ENCODE measurements at regions not wholly inside any gene's neighbourhood (a gene's known extent, or its start where the extent isn't known, plus 50 kb on each side); places are given as distances from the start of the nearest gene placed in this dataset.

- no peak for DNase-seq
Observed at GRCh38 chr14:71521238-71522135, 410.7 kb upstream of the RGS6 start.

GRCh38 chr14:71523630-71524319 is 408.5 kb upstream of the RGS6 start:
- DNase-seq = no peak

- DNase-seq = no peak
Observed at GRCh38 chr14:71524320-71524982, 407.8 kb upstream of the RGS6 start.

- DNase-seq = no peak
Observed at GRCh38 chr14:71525663-71526221, 406.5 kb upstream of the RGS6 start.

- DNase-seq = no peak
Observed at GRCh38 chr14:71526388-71526787, 405.8 kb upstream of the RGS6 start.

- no peak for DNase-seq
Observed at GRCh38 chr14:71527838-71528237, 404.4 kb upstream of the RGS6 start.

GRCh38 chr14:71529848-71530247 is 402.4 kb upstream of the RGS6 start:
- no peak for DNase-seq

GRCh38 chr14:71532344-71532743 is 399.9 kb upstream of the RGS6 start:
- DNase-seq = no peak

GRCh38 chr14:71532790-71533189 is 399.4 kb upstream of the RGS6 start:
- no peak for DNase-seq

- no peak for DNase-seq
Observed at GRCh38 chr14:71533390-71533789, 398.8 kb upstream of the RGS6 start.

- DNase-seq = no peak
Observed at GRCh38 chr14:71533800-71534199, 398.4 kb upstream of the RGS6 start.

GRCh38 chr14:71534506-71534905 is 397.7 kb upstream of the RGS6 start:
- no peak for DNase-seq

- no peak for DNase-seq
Observed at GRCh38 chr14:71536015-71536740, 396.1 kb upstream of the RGS6 start.

GRCh38 chr14:71536927-71537772 is 395.1 kb upstream of the RGS6 start:
- DNase-seq = no peak

GRCh38 chr14:71538288-71538687 is 393.9 kb upstream of the RGS6 start:
- no peak for DNase-seq

GRCh38 chr14:71538938-71539649 is 393.1 kb upstream of the RGS6 start:
- no peak for DNase-seq

GRCh38 chr14:71539650-71540285 is 392.5 kb upstream of the RGS6 start:
- no peak for DNase-seq

GRCh38 chr14:71541271-71541670 is 391.0 kb upstream of the RGS6 start:
- no peak for DNase-seq

- DNase-seq = no peak
Observed at GRCh38 chr14:71541973-71542690, 390.1 kb upstream of the RGS6 start.

All from inflammatory macrophage treated with lipopolysaccharide for 1 hour (primary cell).